ENCODE measurements at regions not wholly inside any gene's neighbourhood (a gene's known extent, or its start where the extent isn't known, plus 50 kb on each side); places are given as distances from the start of the nearest gene placed in this dataset.
"Not testable (repeated sequence)": the region's sequence is repeated elsewhere in the genome, so short reads cannot be mapped to it uniquely, and the experiment has no call there.

- not testable (repeated sequence) for DNase-seq (ENCODE audit: low read depth)
Observed at GRCh38 chr20:22734946-22735647, 150.7 kb upstream of the FOXA2 start.

- DNase-seq (ENCODE audit: low read depth): no peak
Observed at GRCh38 chr20:22740829-22741228, 156.5 kb upstream of the FOXA2 start.

GRCh38 chr20:22744341-22745193 is 160.2 kb upstream of the FOXA2 start:
- DNase-seq (ENCODE audit: low read depth): no peak

GRCh38 chr20:22745194-22745500 is 160.8 kb upstream of the FOXA2 start:
- no peak for DNase-seq (ENCODE audit: low read depth)

- DNase-seq (ENCODE audit: low read depth): no peak
Observed at GRCh38 chr20:22746957-22747356, 162.6 kb upstream of the FOXA2 start.

- no peak for DNase-seq (ENCODE audit: low read depth)
Observed at GRCh38 chr20:22752324-22752723, 168.0 kb upstream of the FOXA2 start.

- DNase-seq (ENCODE audit: low read depth): no peak
Observed at GRCh38 chr20:22757424-22758183, 173.2 kb upstream of the FOXA2 start.

- DNase-seq (ENCODE audit: low read depth): no peak
Observed at GRCh38 chr20:22758815-22759214, 174.4 kb upstream of the FOXA2 start.

- no peak for DNase-seq (ENCODE audit: low read depth)
Observed at GRCh38 chr20:22762576-22763256, 178.3 kb upstream of the FOXA2 start.

GRCh38 chr20:22763257-22763906 is 179.0 kb upstream of the FOXA2 start:
- DNase-seq (ENCODE audit: low read depth): no peak

GRCh38 chr20:22768266-22769178 is 184.2 kb upstream of the FOXA2 start:
- DNase-seq (ENCODE audit: low read depth): no peak

- DNase-seq (ENCODE audit: low read depth): no peak
Observed at GRCh38 chr20:22770241-22770800, 185.9 kb upstream of the FOXA2 start.

GRCh38 chr20:22771706-22772105 is 187.3 kb upstream of the FOXA2 start:
- DNase-seq (ENCODE audit: low read depth): no peak

- DNase-seq (ENCODE audit: low read depth): no peak
Observed at GRCh38 chr20:22773344-22773743, 189.0 kb upstream of the FOXA2 start.

GRCh38 chr20:22775256-22775655 is 190.9 kb upstream of the FOXA2 start:
- DNase-seq (ENCODE audit: low read depth): no peak

GRCh38 chr20:22775671-22776139 is 191.3 kb upstream of the FOXA2 start:
- DNase-seq (ENCODE audit: low read depth): no peak

- DNase-seq (ENCODE audit: low read depth): no peak
Observed at GRCh38 chr20:22776369-22776768, 192.0 kb upstream of the FOXA2 start.

GRCh38 chr20:22779878-22780277 is 195.5 kb upstream of the FOXA2 start:
- no peak for DNase-seq (ENCODE audit: low read depth)

GRCh38 chr20:22781869-22782268 is 197.5 kb upstream of the FOXA2 start:
- DNase-seq (ENCODE audit: low read depth): no peak

GRCh38 chr20:22789676-22790075 is 205.3 kb upstream of the FOXA2 start:
- no peak for DNase-seq (ENCODE audit: low read depth)

Measured in stimulated activated CD4-positive, alpha-beta T cell treated with anti-CD3 and anti-CD28 coated beads, Interleukin-2, amount 100 ng/mL, for 4 hours (primary cell).